ENCODE measurements at regions not wholly inside any gene's neighbourhood (a gene's known extent, or its start where the extent isn't known, plus 50 kb on each side); places are given as distances from the start of the nearest gene placed in this dataset.

DNA sequence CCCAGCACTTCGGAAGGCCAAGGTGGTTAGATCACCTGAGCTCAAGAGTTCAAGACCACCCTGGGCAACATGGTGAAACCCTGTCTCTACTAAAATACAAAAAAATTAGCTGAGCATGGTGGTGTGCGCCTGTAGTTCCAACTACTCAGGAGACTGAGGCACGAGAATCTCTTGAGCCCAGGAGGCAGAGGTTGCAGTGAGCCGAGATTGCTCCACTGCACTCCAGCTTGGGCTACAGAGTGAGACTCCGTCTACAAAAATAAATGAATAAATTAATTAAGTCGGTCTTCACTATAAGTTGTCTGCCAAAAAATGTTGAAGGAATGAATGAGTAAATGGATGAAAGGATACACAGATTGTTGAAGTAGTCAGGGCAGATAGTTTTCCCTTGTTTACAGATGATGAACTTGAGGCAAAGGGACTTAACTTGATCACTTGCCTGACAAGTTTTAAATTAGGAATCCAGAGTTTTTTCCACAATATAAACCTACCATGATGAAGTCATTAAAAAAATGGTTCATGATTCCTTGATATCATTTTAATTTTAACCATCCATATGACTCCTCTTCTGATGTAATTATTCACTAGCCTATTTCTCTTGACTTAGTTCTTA, 130.8 kb downstream of the TLR5 start:
- no peak overlapping the region for H2AFZ ChIP-seq (ENCODE audit: low read depth, low read length)
- H3K9ac ChIP-seq (replicated peaks; ENCODE audit: extremely low read depth, insufficient read depth, low read length), result no peak overlapping the region
- intact Hi-C loops (cut with micrococcal nuclease) (no loop called here), dilution Hi-C loops (cut with MboI; ENCODE audit: extremely low pct_ligation_motif_present, low sequenced_read_pairs) (no loop called here)
- FAIRE-seq (no peak), DNase-seq (ENCODE audit: low read depth, low spot score) (no peak)
- no peak overlapping the region for H3K4me3 ChIP-seq (replicated peaks in 1 of 3; ENCODE audit: insufficient read depth in 1 of 3, low read depth in 1 of 3, low read length in 3 of 3)
- H3K79me2 ChIP-seq (ENCODE audit: control insufficient read depth, insufficient read depth, low read length), result no peaks in the 10 kb centered on the region
- no peak overlapping the region for H3K27ac ChIP-seq (ENCODE audit: insufficient read depth, low read depth, low read length)
- ChIA-PET POLR2A (no interaction called here), CTCF (interaction anchor here (1.0 to 1.5 kb wide), 4 partner anchors 23 to 121 kb away, joined by 3 to 8 read pairs (median 3); no protein-coding TSS in a partner anchor)
- H4K20me1 ChIP-seq (replicated peaks; ENCODE audit: control insufficient read depth, extremely low read depth, insufficient read depth, low read length), result no peaks in the 10 kb centered on the region
- H3K9me1 ChIP-seq (replicated peaks; ENCODE audit: control insufficient read depth, extremely low read depth, insufficient read depth, low read length), result no peaks in the 10 kb centered on the region
- no TSS peak for BruUV-seq (replicated peaks)
- H3K4me1 ChIP-seq (ENCODE audit: control insufficient read depth, extremely low read depth, insufficient read depth, low read length), result no peaks in the 10 kb centered on the region
- H3K27me3 ChIP-seq (ENCODE audit: control insufficient read depth in 2 of 2, insufficient read depth in 2 of 2, low read length in 2 of 2), result no peaks in the 10 kb centered on the region
- no peaks in the 10 kb centered on the region for H3K9me3 ChIP-seq (replicated peaks; ENCODE audit: control insufficient read depth, insufficient read depth, low read length)
- H3K36me3 ChIP-seq (ENCODE audit: control insufficient read depth in 2 of 2, extremely low read depth in 1 of 2, insufficient read depth in 2 of 2, low read length in 2 of 2), result no peaks in the 10 kb centered on the region
- TF ChIP-seq FOS (IDR thresholded peaks at IDR 0.05; ENCODE audit: borderline replicate concordance, insufficient read depth, low read length), result no peak
- TF ChIP-seq, protein P1, sequence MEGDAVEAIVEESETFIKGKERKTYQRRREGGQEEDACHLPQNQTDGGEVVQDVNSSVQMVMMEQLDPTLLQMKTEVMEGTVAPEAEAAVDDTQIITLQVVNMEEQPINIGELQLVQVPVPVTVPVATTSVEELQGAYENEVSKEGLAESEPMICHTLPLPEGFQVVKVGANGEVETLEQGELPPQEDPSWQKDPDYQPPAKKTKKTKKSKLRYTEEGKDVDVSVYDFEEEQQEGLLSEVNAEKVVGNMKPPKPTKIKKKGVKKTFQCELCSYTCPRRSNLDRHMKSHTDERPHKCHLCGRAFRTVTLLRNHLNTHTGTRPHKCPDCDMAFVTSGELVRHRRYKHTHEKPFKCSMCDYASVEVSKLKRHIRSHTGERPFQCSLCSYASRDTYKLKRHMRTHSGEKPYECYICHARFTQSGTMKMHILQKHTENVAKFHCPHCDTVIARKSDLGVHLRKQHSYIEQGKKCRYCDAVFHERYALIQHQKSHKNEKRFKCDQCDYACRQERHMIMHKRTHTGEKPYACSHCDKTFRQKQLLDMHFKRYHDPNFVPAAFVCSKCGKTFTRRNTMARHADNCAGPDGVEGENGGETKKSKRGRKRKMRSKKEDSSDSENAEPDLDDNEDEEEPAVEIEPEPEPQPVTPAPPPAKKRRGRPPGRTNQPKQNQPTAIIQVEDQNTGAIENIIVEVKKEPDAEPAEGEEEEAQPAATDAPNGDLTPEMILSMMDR (IDR thresholded peaks at IDR 0.05; ENCODE audit: extremely low read depth in 1 of 2, insufficient read depth in 1 of 2, low read depth in 1 of 2, low read length in 2 of 2), result no peak
- no peak for TF ChIP-seq POLR2AphosphoS5 (IDR thresholded peaks at IDR 0.05; ENCODE audit: insufficient read depth, low read depth, low read length)
- no peak for TF ChIP-seq POLR2A (IDR thresholded peaks at IDR 0.05; ENCODE audit: low read depth, low read length)
- TF ChIP-seq MYC (IDR thresholded peaks at IDR 0.05; ENCODE audit: low read depth, low read length), result no peak
- TF ChIP-seq, protein P2, sequence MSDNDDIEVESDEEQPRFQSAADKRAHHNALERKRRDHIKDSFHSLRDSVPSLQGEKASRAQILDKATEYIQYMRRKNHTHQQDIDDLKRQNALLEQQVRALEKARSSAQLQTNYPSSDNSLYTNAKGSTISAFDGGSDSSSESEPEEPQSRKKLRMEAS (IDR thresholded peaks at IDR 0.05; ENCODE audit: insufficient read depth, insufficient read length), result no peak
- TF ChIP-seq GATA2 (IDR thresholded peaks at IDR 0.05; ENCODE audit: insufficient read depth, insufficient read length, low read depth, low read length), result no peak
- TF ChIP-seq JUN (IDR thresholded peaks at IDR 0.05; ENCODE audit: borderline replicate concordance, insufficient read depth, insufficient read length, low read depth), result no peak
- no peak for TF ChIP-seq EZH2 (IDR thresholded peaks at IDR 0.05; ENCODE audit: borderline replicate concordance, low read depth, low read length, severe bottlenecking)
- no peak overlapping the region for H3K4me2 ChIP-seq (ENCODE audit: insufficient read depth, low read length)
